ENCODE measurements at regions not wholly inside any gene's neighbourhood (a gene's known extent, or its start where the extent isn't known, plus 50 kb on each side); places are given as distances from the start of the nearest gene placed in this dataset.

- DNase-seq (ENCODE audit: low read depth) (no peak), FAIRE-seq (no peak)
- H3K36me3 ChIP-seq (ENCODE audit: control insufficient read depth, insufficient read depth, low read length), result no peaks in the 10 kb centered on the region
- no peak overlapping the region for H3K4me3 ChIP-seq (ENCODE audit: low read depth, low read length)
- TF ChIP-seq, protein P1, sequence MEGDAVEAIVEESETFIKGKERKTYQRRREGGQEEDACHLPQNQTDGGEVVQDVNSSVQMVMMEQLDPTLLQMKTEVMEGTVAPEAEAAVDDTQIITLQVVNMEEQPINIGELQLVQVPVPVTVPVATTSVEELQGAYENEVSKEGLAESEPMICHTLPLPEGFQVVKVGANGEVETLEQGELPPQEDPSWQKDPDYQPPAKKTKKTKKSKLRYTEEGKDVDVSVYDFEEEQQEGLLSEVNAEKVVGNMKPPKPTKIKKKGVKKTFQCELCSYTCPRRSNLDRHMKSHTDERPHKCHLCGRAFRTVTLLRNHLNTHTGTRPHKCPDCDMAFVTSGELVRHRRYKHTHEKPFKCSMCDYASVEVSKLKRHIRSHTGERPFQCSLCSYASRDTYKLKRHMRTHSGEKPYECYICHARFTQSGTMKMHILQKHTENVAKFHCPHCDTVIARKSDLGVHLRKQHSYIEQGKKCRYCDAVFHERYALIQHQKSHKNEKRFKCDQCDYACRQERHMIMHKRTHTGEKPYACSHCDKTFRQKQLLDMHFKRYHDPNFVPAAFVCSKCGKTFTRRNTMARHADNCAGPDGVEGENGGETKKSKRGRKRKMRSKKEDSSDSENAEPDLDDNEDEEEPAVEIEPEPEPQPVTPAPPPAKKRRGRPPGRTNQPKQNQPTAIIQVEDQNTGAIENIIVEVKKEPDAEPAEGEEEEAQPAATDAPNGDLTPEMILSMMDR (IDR thresholded peaks at IDR 0.05; ENCODE audit: insufficient read depth, low read length, severe bottlenecking), result no peak
- H3K27me3 ChIP-seq (ENCODE audit: control insufficient read depth, insufficient read depth, low read length), result no peaks in the 10 kb centered on the region
These were observed 1368.2 kb downstream of the FAM181B start for GRCh38 chr11:81365496-81365895.

DNA sequence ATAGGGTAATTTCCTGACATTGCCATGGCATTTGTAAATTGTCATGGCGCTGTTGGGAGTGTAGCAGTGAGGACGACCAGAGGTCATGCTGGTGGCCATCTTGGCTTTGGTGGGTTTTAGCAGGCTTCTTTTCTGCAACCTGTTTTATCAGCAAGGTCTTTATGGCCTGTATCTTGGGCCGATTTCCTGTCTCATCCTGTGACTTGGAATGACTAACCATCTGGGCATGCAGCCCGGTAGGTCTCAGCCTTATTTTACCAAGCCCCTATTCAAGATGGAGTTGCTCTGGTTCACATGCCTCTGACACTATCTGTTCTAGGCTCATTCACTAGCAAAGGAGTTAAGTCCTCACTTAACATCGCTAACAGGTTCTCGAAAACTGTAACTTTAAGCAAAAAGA is 1374.2 kb downstream of the FAM181B start:
- TF ChIP-seq, protein P1 (IDR thresholded peaks at IDR 0.05; ENCODE audit: insufficient read depth, low read length, severe bottlenecking), result no peak
- Histone ChIP-seq H3K27me3 (ENCODE audit: control insufficient read depth, insufficient read depth, low read length) (no peaks in the 10 kb centered on the region), H3K4me3 (ENCODE audit: low read depth, low read length) (no peak overlapping the region), H3K36me3 (ENCODE audit: control insufficient read depth, insufficient read depth, low read length) (no peaks in the 10 kb centered on the region)
- peak; percentile 8 for DNase-seq (ENCODE audit: low read depth)
- FAIRE-seq, result no peak

- H3K36me3 ChIP-seq (ENCODE audit: control insufficient read depth, insufficient read depth, low read length), result no peaks in the 10 kb centered on the region
- no peaks in the 10 kb centered on the region for H3K27me3 ChIP-seq (ENCODE audit: control insufficient read depth, insufficient read depth, low read length)
- no peak overlapping the region for H3K4me3 ChIP-seq (ENCODE audit: low read depth, low read length)
- FAIRE-seq (no peak), DNase-seq (ENCODE audit: low read depth) (no peak)
- TF ChIP-seq, protein P1 (IDR thresholded peaks at IDR 0.05; ENCODE audit: insufficient read depth, low read length, severe bottlenecking), result no peak
These were observed 1388.1 kb downstream of the FAM181B start for GRCh38 chr11:81345609-81346008.

GRCh38 chr11:81342966-81343365 is 1390.7 kb downstream of the FAM181B start:
- no peaks in the 10 kb centered on the region for H3K36me3 ChIP-seq (ENCODE audit: control insufficient read depth, insufficient read depth, low read length)
- no peak overlapping the region for H3K4me3 ChIP-seq (ENCODE audit: low read depth, low read length)
- DNase-seq (ENCODE audit: low read depth), result no peak
- H3K27me3 ChIP-seq (ENCODE audit: control insufficient read depth, insufficient read depth, low read length), result no peaks in the 10 kb centered on the region
- TF ChIP-seq, protein P1 (IDR thresholded peaks at IDR 0.05; ENCODE audit: insufficient read depth, low read length, severe bottlenecking), result no peak
- no peak for FAIRE-seq

DNA sequence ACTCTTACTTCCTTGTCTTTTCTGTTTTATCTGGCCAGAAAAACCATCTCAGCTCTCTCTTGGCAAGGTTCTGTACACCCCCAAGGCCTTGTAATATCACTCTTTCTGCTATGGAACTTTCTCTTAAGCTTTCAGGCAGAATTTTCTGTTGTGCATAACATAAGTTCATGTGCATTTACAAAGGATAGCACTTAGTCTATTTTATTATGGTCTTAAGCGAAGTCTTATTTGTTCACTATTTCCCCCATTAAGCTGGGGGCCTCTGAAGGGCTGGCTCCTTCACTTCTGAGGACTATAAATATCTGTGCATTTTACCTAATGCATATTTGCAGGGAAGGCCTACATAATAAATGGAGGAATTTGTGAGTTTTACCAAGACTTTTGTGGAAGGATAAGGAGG is 1393.4 kb downstream of the FAM181B start:
- no peak for FAIRE-seq
- no peak for DNase-seq (ENCODE audit: low read depth)
- TF ChIP-seq, protein P1 (IDR thresholded peaks at IDR 0.05; ENCODE audit: insufficient read depth, low read length, severe bottlenecking), result no peak
- no peaks in the 10 kb centered on the region for H3K36me3 ChIP-seq (ENCODE audit: control insufficient read depth, insufficient read depth, low read length)
- no peaks in the 10 kb centered on the region for H3K27me3 ChIP-seq (ENCODE audit: control insufficient read depth, insufficient read depth, low read length)
- H3K4me3 ChIP-seq (ENCODE audit: low read depth, low read length), result no peak overlapping the region

DNA sequence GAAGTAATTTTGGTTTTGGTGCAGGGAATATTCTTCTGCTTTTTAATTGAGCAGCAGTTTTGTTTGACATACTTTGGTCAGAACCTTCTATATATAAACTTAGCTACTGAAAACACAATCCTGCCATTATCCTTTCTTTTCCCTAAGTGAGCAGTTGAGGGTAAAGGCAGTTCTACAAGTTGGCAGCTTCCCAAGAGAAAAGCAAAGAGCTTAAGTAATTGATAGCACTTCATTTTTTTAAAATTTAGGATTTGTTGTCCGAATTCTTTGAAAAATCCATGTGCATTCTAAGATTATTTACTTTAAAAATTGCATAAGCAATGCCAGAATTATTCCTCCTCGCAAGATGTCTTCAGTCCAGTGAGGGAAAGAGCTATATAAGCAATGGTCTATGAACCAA is 1394.1 kb downstream of the FAM181B start:
- TF ChIP-seq, protein P1 (IDR thresholded peaks at IDR 0.05; ENCODE audit: insufficient read depth, low read length, severe bottlenecking), result no peak
- H3K27me3 ChIP-seq (ENCODE audit: control insufficient read depth, insufficient read depth, low read length), result no peaks in the 10 kb centered on the region
- H3K36me3 ChIP-seq (ENCODE audit: control insufficient read depth, insufficient read depth, low read length), result no peaks in the 10 kb centered on the region
- no peak for FAIRE-seq
- no peak overlapping the region for H3K4me3 ChIP-seq (ENCODE audit: low read depth, low read length)
- no peak for DNase-seq (ENCODE audit: low read depth)
